Right cardiac atrium (tissue), 5 donors: ENCODE measurements at regions not wholly inside any gene's neighbourhood (a gene's known extent, or its start where the extent isn't known, plus 50 kb on each side); places are given as distances from the start of the nearest gene placed in this dataset.
"Not testable (repeated sequence)": the region's sequence is repeated elsewhere in the genome, so short reads cannot be mapped to it uniquely, and the experiment has no call there.

Experiments used
- ATAC-seq, 2 donors: fragments of 200-7000 bp; cut with Tn5 transposase; one replicate each; pipeline versions ENCODE4 v1.8.0 to v1.9.1; 2020; ENCODE audit warnings: moderate library complexity in 2 of 2, mild to moderate bottlenecking in 1 of 2
- DNase-seq, 3 donors: peaks; one replicate each; pipeline ENCODE4 v3.0.0-alpha.2; 2020
- H3K27ac ChIP-seq: one replicate; pipeline ENCODE4 v1.5.1; 2013; ENCODE audit warnings: mild to moderate bottlenecking, low read length, control low read depth, moderate library complexity
- H3K27me3 ChIP-seq: one replicate; pipeline ENCODE4 v1.6.1; 2013; ENCODE audit not compliant: control insufficient read depth, insufficient read depth
- H3K4me1 ChIP-seq: one replicate; pipeline ENCODE4 v1.6.1; 2013; ENCODE audit warnings: low read length; ENCODE audit not compliant: control insufficient read depth, insufficient read depth
- H3K4me3 ChIP-seq: one replicate; pipeline ENCODE4 v1.5.1; 2013; ENCODE audit warnings: low read length, control low read depth
- H3K9me3 ChIP-seq: one replicate; pipeline ENCODE4 v1.6.1; 2013; ENCODE audit warnings: low read length; ENCODE audit not compliant: control insufficient read depth
- WGBS: extraction: QIAGEN DNeasy Blood & Tissue Kit; methylation state at CpG from one replicate; pipeline ENCODE4 v1.1.7; 2013; 5-methylcytosine and 5-hydroxymethylcytosine counted together
- intact Hi-C, 4 donors: fragments of 100-400 bp; cut with DNase I; formaldehyde crosslinking; loops; one replicate each; pipeline versions ENCODE4 v1.11.0 to v1.14.0; 2022 to 2023
- donor health status: healthy with polysubstance abuse.
- donor health status: DM: no; HTN: yes; CAD: no.
- donor health status: DM: no; HTN: no; CAD: no.
- donor health status: DM: no; HTN: yes; CAD: no; lungs with severe emphysema.
- donor health status: DM: yes; HTN: yes; CAD: no.

DNA sequence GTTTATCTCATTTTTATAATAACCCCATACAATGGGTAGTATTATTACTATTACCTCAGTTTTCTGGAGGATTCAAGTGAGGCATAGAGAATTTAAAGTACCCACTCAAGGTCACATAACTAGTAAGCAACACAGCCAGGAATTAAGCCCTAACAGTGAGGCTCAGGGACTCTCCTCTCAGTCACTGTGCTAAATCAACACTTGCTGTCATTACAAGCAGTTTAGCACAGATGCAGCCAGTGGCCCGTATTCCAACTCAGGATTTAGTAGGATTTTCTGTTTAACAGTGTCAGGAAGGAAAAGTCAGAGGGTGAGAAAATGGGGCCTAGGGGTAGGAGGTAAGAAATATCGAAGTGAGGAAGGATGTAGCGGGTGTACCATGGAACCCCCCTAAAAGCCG, 536.9 kb downstream of the TMEM114 start:
- 70% methylated on average over 4 of the region's 4 CpGs for WGBS
- DNase-seq (no peak), ATAC-seq (no peak)

GRCh38 chr16:8048433-8048832, 541.9 kb downstream of the TMEM114 start:
- intact Hi-C loops, result no loop called here
- Histone ChIP-seq H3K4me1 (no peaks in the 10 kb centered on the region), H3K9me3 (no peaks in the 10 kb centered on the region), H3K27me3 (no peaks in the 10 kb centered on the region), H3K27ac (no peak overlapping the region), H3K4me3 (no peak overlapping the region)
- WGBS, result 80% methylated on average over 4 of the region's 4 CpGs
- DNase-seq (no peak), ATAC-seq (no peak)

More for the DNA sequence above, 536.9 kb downstream of the TMEM114 start:
- Histone ChIP-seq H3K9me3 (no peaks in the 10 kb centered on the region), H3K4me1 (no peaks in the 10 kb centered on the region), H3K4me3 (no peak overlapping the region), H3K27me3 (no peaks in the 10 kb centered on the region), H3K27ac (no peak overlapping the region)
- intact Hi-C loops, result no loop called here

- ATAC-seq, result no peak
- 81% methylated on average over 7 of the region's 7 CpGs for WGBS
- H3K27me3 ChIP-seq, result no peaks in the 10 kb centered on the region
- no peaks in the 10 kb centered on the region for H3K9me3 ChIP-seq
- intact Hi-C loops, result no loop called here
- H3K4me3 ChIP-seq, result no peak overlapping the region
- DNase-seq, result no peak
- H3K27ac ChIP-seq, result no peak overlapping the region
- no peaks in the 10 kb centered on the region for H3K4me1 ChIP-seq
These were observed 542.6 kb downstream of the TMEM114 start for GRCh38 chr16:8047736-8048135.

- ATAC-seq, result no peak
- H3K27me3 ChIP-seq, result no peaks in the 10 kb centered on the region
- H3K9me3 ChIP-seq, result no peaks in the 10 kb centered on the region
- H3K4me1 ChIP-seq, result no peaks in the 10 kb centered on the region
- H3K4me3 ChIP-seq, result no peak overlapping the region
- intact Hi-C loops, result no loop called here
- no peak for DNase-seq
- H3K27ac ChIP-seq, result no peak overlapping the region
- 61% methylated on average over 5 of the region's 5 CpGs for WGBS
These were observed 545.5 kb downstream of the TMEM114 start for GRCh38 chr16:8044796-8045195.

GRCh38 chr16:8032406-8032805, 557.9 kb downstream of the TMEM114 start:
- ATAC-seq (no peak), DNase-seq (no peak)
- WGBS, result 42% methylated on average over 3 of the region's 3 CpGs

DNA sequence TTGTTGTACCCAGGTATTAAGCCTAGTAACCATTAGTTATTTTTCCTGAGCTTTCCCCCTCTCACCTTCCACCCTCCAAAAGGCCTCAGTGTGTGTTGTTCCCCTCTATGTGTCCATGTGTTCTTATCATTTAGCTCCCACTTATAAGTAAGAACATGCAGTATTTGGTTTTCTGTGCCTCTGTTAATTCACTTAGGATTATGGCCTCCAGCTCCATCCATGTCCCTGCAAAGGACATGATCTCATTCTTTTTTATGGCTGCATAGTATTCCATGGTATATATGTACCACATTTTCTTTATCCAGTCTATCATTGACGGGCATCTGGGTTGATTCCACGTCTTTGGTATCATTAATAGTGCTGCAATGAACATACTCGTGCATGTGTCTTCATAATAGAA, 560.3 kb downstream of the TMEM114 start:
- H3K9me3 ChIP-seq, ATAC-seq, DNase-seq, intact Hi-C loops, H3K4me3 ChIP-seq, H3K27me3 ChIP-seq, H3K4me1 ChIP-seq, H3K27ac ChIP-seq: not testable (repeated sequence)
- 79% methylated on average over 3 of the region's 3 CpGs for WGBS

More at GRCh38 chr16:8032406-8032805, 557.9 kb downstream of the TMEM114 start:
- intact Hi-C loops, result no loop called here
- H3K27me3 ChIP-seq, result no peaks in the 10 kb centered on the region
- H3K4me1 ChIP-seq, result no peaks in the 10 kb centered on the region
- H3K4me3 ChIP-seq, result no peak overlapping the region
- no peak overlapping the region for H3K27ac ChIP-seq
- no peaks in the 10 kb centered on the region for H3K9me3 ChIP-seq

GRCh38 chr16:8026450-8026849, 563.9 kb downstream of the TMEM114 start:
- Histone ChIP-seq H3K27ac (no peak overlapping the region), H3K27me3 (no peaks in the 10 kb centered on the region), H3K4me3 (no peak overlapping the region), H3K9me3 (no peaks in the 10 kb centered on the region), H3K4me1 (no peaks in the 10 kb centered on the region)
- intact Hi-C loops, result no loop called here
- DNase-seq (no peak), ATAC-seq (no peak)
- 59% methylated on average over 5 of the region's 5 CpGs for WGBS

DNA sequence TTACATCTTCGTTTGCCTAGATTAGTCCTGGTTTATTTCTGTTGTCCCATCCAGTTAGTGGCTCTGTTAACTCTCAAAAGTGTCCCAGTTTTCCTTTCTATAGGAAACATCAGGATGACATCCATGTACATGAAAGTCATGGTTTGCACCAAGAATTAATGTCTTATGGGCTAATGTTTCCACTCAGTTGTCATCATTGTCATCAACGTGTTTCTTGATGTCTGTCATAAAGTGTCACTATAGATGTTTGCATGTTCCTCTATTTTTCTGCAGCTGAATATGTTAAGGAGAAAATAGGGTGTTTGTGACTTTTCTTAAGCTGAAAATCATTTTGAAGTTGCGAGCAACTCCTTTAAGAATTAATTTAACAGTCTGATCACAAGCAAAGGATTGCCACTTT, 567.0 kb downstream of the TMEM114 start:
- no peaks in the 10 kb centered on the region for H3K4me1 ChIP-seq
- 53% methylated on average over 3 of the region's 3 CpGs for WGBS
- no peaks in the 10 kb centered on the region for H3K9me3 ChIP-seq
- H3K27ac ChIP-seq, result no peak overlapping the region
- intact Hi-C loops, result no loop called here
- H3K27me3 ChIP-seq, result no peaks in the 10 kb centered on the region
- ATAC-seq (no peak), DNase-seq (no peak)
- no peak overlapping the region for H3K4me3 ChIP-seq

DNA sequence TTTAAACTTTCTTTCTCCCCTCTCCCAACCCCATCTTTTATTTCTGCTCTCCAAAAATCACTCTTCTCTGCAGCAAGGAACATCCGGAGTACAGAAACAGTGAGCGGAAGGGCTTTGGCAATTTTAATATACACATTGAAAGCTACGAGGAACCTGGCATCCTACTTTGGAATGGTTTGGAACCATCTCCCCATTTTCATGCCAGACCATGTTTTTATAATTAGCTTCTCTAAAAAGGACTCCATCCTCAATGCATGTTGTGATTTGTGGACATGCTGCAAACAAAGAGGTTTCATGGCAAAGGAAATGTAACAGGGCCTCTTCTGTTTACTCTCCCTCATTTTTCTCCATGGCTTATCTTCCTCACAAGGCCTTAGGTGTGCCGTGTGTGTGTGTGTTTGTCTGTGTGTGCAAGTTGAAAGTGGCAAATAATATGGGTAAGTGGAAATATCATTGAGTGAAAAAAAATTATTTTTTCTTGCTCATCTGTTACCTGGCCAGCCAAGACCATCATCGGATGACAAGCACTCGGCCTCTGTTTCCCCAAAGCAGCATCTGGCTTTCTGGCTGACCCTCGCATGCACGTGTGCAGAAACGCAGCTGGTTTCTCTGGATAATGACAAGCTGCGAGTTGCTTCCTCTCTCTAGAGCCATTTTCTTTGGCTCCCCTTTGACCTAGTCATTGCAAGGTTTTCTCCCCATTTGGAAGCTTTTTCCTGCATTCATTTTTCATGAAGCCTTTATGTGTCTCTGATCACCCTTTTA, 585.0 kb downstream of the TMEM114 start:
- no peak for DNase-seq
- no peaks in the 10 kb centered on the region for H3K27me3 ChIP-seq
- WGBS, result 73% methylated on average over 10 of the region's 10 CpGs

DNA sequence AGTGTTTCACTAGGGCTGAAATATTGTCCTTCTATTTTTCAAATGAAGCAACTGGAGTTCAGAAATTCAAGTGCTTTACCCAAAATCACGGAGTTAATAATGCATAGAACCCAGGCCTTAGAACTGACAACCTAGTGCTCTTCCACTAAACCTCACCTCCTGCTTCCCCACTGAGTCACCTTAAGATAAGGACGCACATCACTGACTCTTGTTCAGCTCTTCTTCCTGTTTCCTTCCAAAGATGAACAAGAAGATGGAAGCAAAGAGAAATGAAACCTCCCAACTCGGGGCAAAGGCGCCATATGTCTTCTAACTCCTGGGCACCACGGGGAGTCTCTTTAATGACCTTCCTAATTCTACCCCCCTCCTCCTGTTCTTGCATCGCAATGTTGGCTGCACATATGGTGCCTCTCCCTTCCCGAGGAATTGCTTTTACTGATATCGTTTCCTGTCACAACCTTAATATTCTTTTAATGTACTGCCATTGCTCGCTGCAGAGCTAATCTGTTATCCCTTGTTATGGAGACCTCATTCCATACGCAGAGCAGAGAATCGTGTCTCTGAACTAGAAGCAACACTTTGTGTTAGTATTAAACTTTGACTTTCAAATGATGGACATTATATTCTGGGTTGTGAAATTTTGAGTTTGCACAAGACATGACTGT, 591.4 kb downstream of the TMEM114 start:
- Histone ChIP-seq H3K27me3 (no peaks in the 10 kb centered on the region), H3K9me3 (no peaks in the 10 kb centered on the region), H3K4me1 (no peaks in the 10 kb centered on the region), H3K4me3 (no peak overlapping the region), H3K27ac (no peak overlapping the region)
- DNase-seq (no peak), ATAC-seq (peak in 1 of 2 donors; percentile 63)
- 59% methylated on average over 11 of the region's 11 CpGs for WGBS
- intact Hi-C loops, result no loop called here

More for the DNA sequence above, 585.0 kb downstream of the TMEM114 start:
- Histone ChIP-seq H3K4me1 (no peaks in the 10 kb centered on the region), H3K27ac (no peak overlapping the region), H3K4me3 (no peak overlapping the region), H3K9me3 (no peaks in the 10 kb centered on the region)
- intact Hi-C loops, result no loop called here
- no peak for ATAC-seq

DNA sequence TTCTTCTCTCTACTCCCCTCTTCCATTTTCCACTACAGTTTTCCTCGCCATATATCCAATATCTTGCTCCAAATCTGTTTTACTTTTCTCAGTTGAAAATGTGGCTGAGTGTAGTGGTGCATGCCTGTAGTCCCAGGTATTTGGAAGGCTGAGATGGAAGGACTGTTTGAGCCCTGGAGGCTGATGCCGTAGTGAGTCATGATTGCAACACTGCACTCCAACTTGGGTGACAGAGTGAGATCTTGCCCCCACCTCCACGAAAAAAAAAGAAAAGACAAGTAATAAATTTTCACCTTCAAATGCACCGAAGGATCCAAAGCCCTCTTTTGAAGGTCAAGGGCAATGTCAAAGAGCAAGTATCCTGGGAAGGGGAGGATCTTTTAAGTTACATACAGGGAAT, 592.3 kb downstream of the TMEM114 start:
- 79% methylated on average over 4 of the region's 4 CpGs for WGBS
- Histone ChIP-seq H3K4me3 (no peak overlapping the region), H3K4me1 (no peaks in the 10 kb centered on the region), H3K27me3 (no peaks in the 10 kb centered on the region), H3K9me3 (no peaks in the 10 kb centered on the region), H3K27ac (no peak overlapping the region)
- intact Hi-C loops, result no loop called here
- DNase-seq (no peak), ATAC-seq (no peak)
